ENCODE measurements at regions not wholly inside any gene's neighbourhood (a gene's known extent, or its start where the extent isn't known, plus 50 kb on each side); places are given as distances from the start of the nearest gene placed in this dataset.

DNA sequence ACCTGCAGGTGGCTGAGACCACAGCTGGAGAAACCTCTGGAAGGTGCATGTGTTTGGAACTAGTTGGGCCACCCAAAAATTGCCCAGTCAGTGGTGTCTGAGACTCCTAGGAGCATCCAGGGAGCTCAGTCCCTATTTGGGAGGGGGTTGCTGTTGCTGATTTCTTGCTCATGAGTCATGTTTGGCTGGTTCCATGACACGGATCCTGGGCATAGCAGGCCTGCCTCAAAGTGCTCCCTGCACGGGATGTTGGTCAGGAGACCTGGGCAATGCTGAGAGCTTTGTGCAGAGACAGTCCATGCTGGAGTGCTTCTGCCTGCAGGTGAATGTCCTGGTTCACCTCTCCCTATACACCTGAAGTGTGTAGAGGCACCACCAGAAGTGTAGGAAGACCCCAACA lies 194.2 kb downstream of the GLI2 start:
- no TSS peak for BruUV-seq (replicated peaks)
- no peak overlapping the region for H3K27ac ChIP-seq (ENCODE audit: low read depth, low read length)
- no peak overlapping the region for H3K4me3 ChIP-seq (replicated peaks in 1 of 2; ENCODE audit: low read depth in 1 of 2, low read length in 2 of 2)
- CTCF ChIA-PET, result no interaction called here
- H3K9me2 ChIP-seq (ENCODE audit: insufficient read depth), result no peaks in the 10 kb centered on the region
- H3K4me1 ChIP-seq (ENCODE audit: control insufficient read depth in 1 of 2, insufficient read depth in 2 of 2, low read length in 2 of 2), result peaks cover 10 to 23% of the 10 kb centered on the region in 2 experiments
- no peaks in the 10 kb centered on the region for H3K36me3 ChIP-seq (ENCODE audit: control insufficient read depth in 1 of 2, insufficient read depth in 2 of 2, low read length in 2 of 2)
- H3K27me3 ChIP-seq (ENCODE audit: insufficient read depth, low read length), result peaks cover 4% of the 10 kb centered on the region; the same call in 1 of the 2 replicates
- DNase-seq (ENCODE audit: low read depth, low spot score) (no peak), ATAC-seq (no peak)
- H3K9ac ChIP-seq (ENCODE audit: low read length), result no peak overlapping the region
- no peak overlapping the region for H3K4me2 ChIP-seq (ENCODE audit: low read length)
- TF ChIP-seq SP1 (IDR thresholded peaks at IDR 0.05; ENCODE audit: low read depth) (no peak), TCF7L2 (IDR thresholded peaks at IDR 0.05; ENCODE audit: borderline replicate concordance, extremely low read depth, insufficient read depth, insufficient read length) (no peak), ZFX (IDR thresholded peaks at IDR 0.05) (no peak), CTCF (IDR thresholded peaks at IDR 0.05 in 2 of 3, conservative IDR thresholded peaks at IDR 0.05 in 1 of 3; ENCODE audit: borderline replicate concordance in 1 of 3, insufficient read depth in 1 of 3, low read depth in 2 of 3, low read length in 2 of 3) (no peak), YY1 (IDR thresholded peaks at IDR 0.05; ENCODE audit: extremely low read depth, insufficient replicate concordance, low read depth, low read length) (no peak), SRF (IDR thresholded peaks at IDR 0.05; ENCODE audit: low read depth) (no peak), ZBTB33 (IDR thresholded peaks at IDR 0.05; ENCODE audit: extremely low read depth, insufficient replicate concordance, low read length) (no peak)
- POLR2A ChIA-PET, result no interaction called here
- H3K9me3 ChIP-seq (ENCODE audit: control insufficient read depth in 1 of 2, insufficient read depth in 1 of 2, low read depth in 1 of 2, low read length in 2 of 2), result no peaks in the 10 kb centered on the region; a peak in 1 of 4 replicates
- no peaks in the 10 kb centered on the region for H4K20me1 ChIP-seq (ENCODE audit: insufficient read depth)
- RAD21 ChIA-PET (ENCODE audit: low non-redundant PET in 1 of 2, low total read pairs in 2 of 2, uncharacterized antibody in 2 of 2, unreplicated experiment in 2 of 2), result no interaction called here
- no peaks in the 10 kb centered on the region for H3K79me2 ChIP-seq (ENCODE audit: insufficient read depth, low read length)
- no peak overlapping the region for H2AFZ ChIP-seq (ENCODE audit: low read depth, low read length, poor library complexity, severe bottlenecking)
- intact Hi-C loops (cut with micrococcal nuclease), result no loop called here
